ENCODE measurements at regions not wholly inside any gene's neighbourhood (a gene's known extent, or its start where the extent isn't known, plus 50 kb on each side); places are given as distances from the start of the nearest gene placed in this dataset.
"Not testable (repeated sequence)": the region's sequence is repeated elsewhere in the genome, so short reads cannot be mapped to it uniquely, and the experiment has no call there.

DNA sequence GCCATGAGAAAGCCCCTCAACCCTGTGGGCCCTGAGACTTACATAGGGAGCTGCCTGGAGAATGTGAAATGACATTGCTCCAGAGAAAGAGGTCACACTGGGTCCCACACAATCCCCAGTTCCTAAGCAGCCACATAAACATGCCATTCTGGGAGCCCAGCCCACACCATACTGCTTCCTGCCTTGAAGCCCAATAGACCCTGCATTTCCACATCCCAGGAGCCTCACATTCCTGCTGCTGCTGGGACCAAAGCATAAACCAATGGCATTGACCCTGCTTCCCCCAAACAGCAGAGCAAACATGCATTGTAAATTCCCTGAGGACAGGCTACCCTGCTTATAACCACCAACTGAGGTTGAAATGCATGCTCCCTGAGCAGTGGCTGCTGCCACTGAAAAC is 1117.6 kb upstream of the SLC39A10 start:
- ATAC-seq (ENCODE audit: low FRiP score) (no peak), DNase-seq (ENCODE audit: low spot score) (no peak)
- TF ChIP-seq, protein P1, sequence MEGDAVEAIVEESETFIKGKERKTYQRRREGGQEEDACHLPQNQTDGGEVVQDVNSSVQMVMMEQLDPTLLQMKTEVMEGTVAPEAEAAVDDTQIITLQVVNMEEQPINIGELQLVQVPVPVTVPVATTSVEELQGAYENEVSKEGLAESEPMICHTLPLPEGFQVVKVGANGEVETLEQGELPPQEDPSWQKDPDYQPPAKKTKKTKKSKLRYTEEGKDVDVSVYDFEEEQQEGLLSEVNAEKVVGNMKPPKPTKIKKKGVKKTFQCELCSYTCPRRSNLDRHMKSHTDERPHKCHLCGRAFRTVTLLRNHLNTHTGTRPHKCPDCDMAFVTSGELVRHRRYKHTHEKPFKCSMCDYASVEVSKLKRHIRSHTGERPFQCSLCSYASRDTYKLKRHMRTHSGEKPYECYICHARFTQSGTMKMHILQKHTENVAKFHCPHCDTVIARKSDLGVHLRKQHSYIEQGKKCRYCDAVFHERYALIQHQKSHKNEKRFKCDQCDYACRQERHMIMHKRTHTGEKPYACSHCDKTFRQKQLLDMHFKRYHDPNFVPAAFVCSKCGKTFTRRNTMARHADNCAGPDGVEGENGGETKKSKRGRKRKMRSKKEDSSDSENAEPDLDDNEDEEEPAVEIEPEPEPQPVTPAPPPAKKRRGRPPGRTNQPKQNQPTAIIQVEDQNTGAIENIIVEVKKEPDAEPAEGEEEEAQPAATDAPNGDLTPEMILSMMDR (IDR thresholded peaks at IDR 0.05): no peak

DNA sequence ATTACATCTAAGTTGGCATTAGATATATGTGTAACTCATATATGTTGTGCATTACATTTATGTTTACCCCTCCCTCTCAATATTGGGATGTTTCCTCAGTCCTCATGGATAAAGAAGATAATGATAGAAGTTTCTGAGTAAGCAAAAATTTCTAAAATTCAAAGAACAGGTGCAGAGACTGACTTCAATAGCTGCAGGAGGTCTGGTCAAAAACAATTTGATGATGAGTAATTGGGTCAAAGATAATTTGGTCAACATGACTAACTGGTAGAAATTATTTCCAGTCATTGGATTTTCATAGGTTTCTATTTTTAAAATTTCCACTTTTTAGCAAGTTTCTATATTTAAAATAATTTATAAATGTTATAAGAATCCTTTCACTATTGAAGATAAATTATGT is 1130.9 kb upstream of the SLC39A10 start:
- DNase-seq (ENCODE audit: low spot score) (no peak), ATAC-seq (ENCODE audit: low FRiP score) (no peak)
- TF ChIP-seq, protein P1 (IDR thresholded peaks at IDR 0.05): no peak

DNA sequence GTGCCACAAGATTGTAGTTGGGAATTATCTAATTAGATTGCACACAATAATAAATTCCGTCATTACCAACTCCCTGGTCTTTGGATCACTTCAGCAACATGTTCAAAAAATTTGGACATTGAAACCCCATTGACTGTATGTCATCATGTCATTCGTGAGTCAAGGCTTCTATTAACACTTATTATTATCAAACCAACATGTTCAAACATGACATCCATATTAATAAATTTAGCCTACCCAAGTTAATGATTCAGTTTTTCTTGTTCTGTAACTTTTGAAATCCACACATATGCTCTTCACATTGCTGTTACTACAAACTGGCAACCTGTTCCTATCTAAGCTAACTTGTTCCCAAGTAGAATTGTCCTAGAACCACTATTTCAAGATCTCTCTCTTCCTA is 1142.7 kb upstream of the SLC39A10 start:
- DNase-seq (ENCODE audit: low spot score): no peak
- no peak for ATAC-seq (ENCODE audit: low FRiP score)
- TF ChIP-seq, protein P1 (IDR thresholded peaks at IDR 0.05): no peak

DNA sequence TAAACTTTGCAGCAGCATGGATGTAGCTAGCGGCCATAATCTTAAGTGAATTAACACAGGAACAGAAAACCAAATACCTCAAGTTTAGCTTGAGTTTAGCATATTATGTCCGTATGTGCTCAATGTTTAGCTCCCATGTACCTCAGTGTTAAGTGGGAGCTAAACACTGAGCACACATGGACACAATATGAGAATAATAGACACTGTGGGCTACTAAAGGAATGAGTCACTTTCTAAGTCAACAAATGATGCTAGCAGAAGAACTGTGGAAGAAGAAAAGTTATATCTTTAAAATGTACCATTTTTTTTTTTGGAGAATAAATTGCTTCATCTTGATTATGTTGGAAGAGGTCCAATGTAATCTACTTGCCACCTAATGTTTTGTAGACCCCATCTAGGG is 1146.0 kb upstream of the SLC39A10 start:
- ATAC-seq (ENCODE audit: low FRiP score); DNase-seq (ENCODE audit: low spot score): not testable (repeated sequence)

DNA sequence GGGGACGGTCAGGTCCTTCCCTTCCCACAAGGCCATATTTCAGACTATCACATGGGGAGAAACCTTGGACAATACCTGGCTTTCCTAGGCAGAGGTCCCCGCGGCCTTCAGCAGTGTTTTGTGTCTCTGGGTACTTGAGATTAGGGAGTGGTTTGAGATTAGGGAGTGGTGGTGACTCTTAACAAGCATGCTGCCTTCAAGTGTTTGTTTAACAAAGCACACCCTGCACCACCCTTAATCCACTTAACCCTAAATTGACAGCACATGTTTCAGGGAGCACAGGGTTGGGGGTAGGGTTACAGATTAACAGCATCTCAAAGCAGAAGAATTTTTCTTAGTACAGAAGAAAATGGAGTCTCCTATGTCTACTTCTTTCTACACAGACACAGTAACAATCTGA is 1152.2 kb upstream of the SLC39A10 start:
- ATAC-seq (ENCODE audit: low FRiP score); DNase-seq (ENCODE audit: low spot score): not testable (repeated sequence)

DNA sequence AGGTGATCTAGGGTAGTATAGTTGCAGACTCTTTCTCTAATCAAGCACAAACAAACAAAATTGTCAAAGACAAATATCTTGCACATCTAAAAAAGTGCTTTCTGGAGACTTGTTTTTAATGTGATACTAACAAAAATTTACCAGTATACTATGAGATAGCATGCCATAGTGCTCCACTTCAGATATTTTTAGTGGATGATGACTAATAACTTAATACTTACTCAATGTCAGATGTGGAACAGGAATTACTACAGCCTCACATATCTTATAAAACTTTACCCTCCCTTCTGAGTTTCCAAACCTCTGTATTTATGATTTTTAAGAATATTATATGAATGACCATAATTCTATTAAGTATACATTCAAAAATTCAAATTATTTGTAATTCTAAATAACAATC is 1162.0 kb upstream of the SLC39A10 start:
- TF ChIP-seq, protein P1 (IDR thresholded peaks at IDR 0.05): no peak
- DNase-seq (ENCODE audit: low spot score): no peak
- ATAC-seq (ENCODE audit: low FRiP score): no peak

DNA sequence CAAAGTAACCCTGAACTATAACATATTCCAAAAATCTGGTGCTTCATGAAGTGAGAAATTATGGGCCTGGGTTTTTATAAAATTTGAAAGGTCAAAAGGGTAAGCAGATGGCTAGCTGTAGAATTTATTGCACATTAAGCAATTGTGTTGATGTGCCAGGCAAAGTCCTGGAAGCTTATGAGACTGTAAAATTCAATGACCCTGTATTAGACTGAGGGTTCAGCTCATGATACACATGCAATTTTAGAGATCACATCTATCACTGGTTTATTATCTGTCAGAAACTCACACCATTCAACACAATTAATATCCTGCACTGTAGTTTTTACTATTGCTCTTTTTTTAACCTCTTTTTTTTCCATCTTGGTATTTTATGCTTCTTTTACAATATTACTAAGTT is 1162.6 kb upstream of the SLC39A10 start:
- ATAC-seq (ENCODE audit: low FRiP score) (no peak), DNase-seq (ENCODE audit: low spot score) (no peak)
- TF ChIP-seq, protein P1 (IDR thresholded peaks at IDR 0.05): no peak

DNA sequence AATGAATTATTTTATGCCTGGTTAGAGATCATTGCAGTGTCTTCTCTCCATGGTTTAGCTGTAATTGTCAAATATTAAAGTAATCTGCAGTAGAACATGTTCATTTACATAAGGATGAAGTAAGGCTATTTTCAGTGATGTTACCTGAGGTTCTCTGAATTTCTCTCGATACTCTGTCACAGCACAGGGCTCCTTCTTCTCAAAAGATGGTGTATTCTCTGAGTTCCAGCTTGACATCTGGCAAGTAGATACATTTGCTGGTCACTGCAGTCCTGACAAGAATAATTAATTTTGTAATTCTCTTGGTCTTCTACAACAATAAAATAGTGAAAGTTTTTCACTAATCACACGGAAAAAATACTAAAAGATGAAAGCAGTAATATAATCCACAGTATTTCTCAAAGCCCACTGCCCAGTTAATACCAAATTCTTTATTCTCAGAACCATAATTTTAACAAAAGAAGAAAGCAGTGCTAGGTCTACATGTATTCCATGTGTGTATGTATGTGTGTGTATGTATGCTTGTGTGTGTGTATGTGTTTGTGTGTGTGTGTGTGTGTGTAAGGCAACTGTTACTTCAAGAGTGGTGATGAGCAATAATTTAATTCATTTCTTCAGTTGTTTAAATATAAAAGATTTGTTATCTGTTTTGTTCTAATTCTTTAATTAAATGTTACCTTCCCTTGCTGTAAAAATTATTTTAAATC is 1165.5 kb upstream of the SLC39A10 start:
- ATAC-seq (ENCODE audit: low FRiP score) (no peak), DNase-seq (ENCODE audit: low spot score) (no peak)
- TF ChIP-seq, protein P1 (IDR thresholded peaks at IDR 0.05): no peak

Measured in omental fat pad (tissue), 3 donors.